Kidney epithelial cell (primary cell): ENCODE measurements at regions not wholly inside any gene's neighbourhood (a gene's known extent, or its start where the extent isn't known, plus 50 kb on each side); places are given as distances from the start of the nearest gene placed in this dataset.

ENCODE experiments used
- DNase-seq: peaks from one replicate; pipeline ENCODE4 v3.0.0-alpha.2; 2010; ENCODE audit warnings: low read depth
- H3K27me3 ChIP-seq: 2 replicates; pipeline ENCODE4 v1.6.0; 2011; ENCODE audit warnings: low read length; ENCODE audit not compliant: control insufficient read depth, insufficient read depth
- H3K36me3 ChIP-seq: 2 replicates; pipeline ENCODE4 v1.5.1; 2011; ENCODE audit warnings: low read length; ENCODE audit not compliant: control insufficient read depth, insufficient read depth
- H3K4me3 ChIP-seq: 2 replicates; pipeline ENCODE4 v1.5.1; 2011; ENCODE audit warnings: low read depth, mild to moderate bottlenecking, control low read depth, low read length
- TF ChIP-seq, protein P1 (sequence below): IDR thresholded peaks from 2 replicates; pipeline ENCODE4 v1.5.1; 2011; ENCODE audit warnings: mild to moderate bottlenecking, moderate library complexity, low read length, control low read depth, inconsistent platforms; ENCODE audit not compliant: insufficient read depth, poor library complexity, severe bottlenecking

DNA sequence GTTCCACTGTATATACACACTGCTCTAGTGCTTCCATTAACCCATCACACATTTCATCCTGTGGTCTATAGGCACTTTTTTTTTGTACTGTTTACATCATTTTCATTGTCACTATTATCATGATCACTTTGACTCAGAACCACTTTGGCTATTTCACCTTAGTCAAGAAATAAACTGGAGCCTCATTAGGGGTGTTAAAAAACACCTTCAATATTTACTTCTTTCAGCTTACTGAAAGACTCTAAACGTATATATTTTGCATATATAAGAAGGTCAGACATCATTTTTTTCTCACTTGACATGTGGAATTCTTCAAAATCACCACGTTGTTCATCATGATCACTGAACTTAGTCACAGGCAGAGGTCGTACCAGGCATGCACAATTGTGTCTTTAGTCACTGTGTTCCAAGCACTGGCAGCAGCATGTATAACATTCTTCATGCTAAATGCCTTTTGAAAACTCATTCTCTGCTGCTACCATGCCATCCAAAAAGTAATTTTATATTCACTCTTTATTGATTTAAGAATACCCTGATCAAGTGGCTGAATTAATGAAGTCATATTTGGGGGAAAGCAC is 229.2 kb upstream of the ARSJ start:
- DNase-seq: no peak

DNA sequence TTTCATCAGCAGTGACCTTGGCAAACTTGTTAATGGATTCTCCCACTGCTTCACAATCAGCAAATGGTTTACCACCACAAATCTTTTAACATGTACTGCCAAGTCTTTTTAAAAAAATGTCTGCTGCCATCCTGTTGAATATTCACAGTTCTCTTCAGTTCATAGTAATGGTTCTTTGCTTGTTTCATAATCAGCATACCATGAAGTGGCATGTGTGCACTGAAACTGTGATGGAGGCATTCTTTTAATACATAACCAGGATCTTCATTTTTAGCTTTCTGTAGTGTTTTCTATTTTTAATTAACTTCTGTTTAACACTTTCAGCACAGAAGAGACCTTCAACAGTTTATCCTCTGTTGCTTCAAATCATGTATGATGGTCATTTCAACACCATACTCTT is 230.1 kb upstream of the ARSJ start:
- Histone ChIP-seq H3K4me3 (no peak overlapping the region), H3K27me3 (no peaks in the 10 kb centered on the region), H3K36me3 (no peaks in the 10 kb centered on the region)
- TF ChIP-seq, protein P1, sequence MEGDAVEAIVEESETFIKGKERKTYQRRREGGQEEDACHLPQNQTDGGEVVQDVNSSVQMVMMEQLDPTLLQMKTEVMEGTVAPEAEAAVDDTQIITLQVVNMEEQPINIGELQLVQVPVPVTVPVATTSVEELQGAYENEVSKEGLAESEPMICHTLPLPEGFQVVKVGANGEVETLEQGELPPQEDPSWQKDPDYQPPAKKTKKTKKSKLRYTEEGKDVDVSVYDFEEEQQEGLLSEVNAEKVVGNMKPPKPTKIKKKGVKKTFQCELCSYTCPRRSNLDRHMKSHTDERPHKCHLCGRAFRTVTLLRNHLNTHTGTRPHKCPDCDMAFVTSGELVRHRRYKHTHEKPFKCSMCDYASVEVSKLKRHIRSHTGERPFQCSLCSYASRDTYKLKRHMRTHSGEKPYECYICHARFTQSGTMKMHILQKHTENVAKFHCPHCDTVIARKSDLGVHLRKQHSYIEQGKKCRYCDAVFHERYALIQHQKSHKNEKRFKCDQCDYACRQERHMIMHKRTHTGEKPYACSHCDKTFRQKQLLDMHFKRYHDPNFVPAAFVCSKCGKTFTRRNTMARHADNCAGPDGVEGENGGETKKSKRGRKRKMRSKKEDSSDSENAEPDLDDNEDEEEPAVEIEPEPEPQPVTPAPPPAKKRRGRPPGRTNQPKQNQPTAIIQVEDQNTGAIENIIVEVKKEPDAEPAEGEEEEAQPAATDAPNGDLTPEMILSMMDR: no peak
- no peak for DNase-seq

More for the DNA sequence above, 229.2 kb upstream of the ARSJ start:
- Histone ChIP-seq H3K4me3 (no peak overlapping the region), H3K27me3 (no peaks in the 10 kb centered on the region), H3K36me3 (no peaks in the 10 kb centered on the region)
- TF ChIP-seq, protein P1: no peak

DNA sequence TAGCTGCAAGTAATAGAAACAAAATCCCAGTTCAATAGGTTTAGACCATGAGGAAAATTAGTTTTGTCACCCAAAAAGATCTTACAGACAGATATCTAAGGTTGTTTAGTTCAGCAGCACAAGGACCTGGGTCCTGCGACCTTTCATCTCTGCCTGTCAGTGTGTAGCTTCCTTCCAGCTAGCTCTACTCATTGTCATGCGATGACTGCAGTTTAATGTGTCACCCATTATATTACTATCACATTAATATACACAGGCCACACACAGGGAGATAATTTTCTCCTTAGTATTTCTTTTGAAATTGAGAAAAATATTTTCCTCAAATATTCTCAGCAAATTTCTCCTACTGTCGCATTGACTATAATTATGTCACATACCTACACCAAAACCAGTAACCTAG is 232.1 kb upstream of the ARSJ start:
- TF ChIP-seq, protein P1: no peak
- DNase-seq: no peak
- no peaks in the 10 kb centered on the region for H3K36me3 ChIP-seq
- H3K27me3 ChIP-seq: no peaks in the 10 kb centered on the region
- no peak overlapping the region for H3K4me3 ChIP-seq

DNA sequence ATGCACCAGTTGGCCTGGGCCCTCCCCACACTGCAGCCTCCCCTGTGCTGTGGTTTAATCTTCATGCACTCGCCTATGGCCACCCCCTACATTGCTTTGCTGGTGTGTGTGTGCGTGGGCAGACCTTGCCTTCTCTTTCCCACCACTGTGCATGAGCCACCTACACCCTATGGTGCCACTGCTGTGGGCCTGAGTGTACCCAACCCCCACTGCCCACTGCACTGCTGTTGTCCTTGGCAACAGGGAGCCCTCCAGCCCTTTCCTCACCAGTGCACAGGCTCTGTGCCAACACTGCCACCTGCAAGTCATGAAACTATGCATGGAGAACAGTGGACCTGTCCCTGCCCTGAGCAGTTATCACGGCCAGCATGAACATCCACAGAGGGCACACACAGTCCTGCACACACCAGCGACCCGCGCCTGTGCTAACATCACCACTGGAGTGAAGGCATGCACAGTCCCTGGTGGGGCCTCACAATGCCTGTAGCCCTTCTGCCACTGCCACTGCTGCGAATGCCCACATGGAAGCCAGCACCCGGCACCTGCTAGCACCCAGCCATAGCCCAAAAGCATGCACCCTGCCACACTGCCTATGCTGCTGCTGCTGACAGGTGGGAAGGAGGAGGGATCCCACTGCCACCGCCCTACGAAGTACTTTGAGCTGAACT is 237.8 kb upstream of the ARSJ start:
- no peak overlapping the region for H3K4me3 ChIP-seq
- no peaks in the 10 kb centered on the region for H3K36me3 ChIP-seq
- TF ChIP-seq, protein P1: no peak
- no peak for DNase-seq
- H3K27me3 ChIP-seq: no peaks in the 10 kb centered on the region

DNA sequence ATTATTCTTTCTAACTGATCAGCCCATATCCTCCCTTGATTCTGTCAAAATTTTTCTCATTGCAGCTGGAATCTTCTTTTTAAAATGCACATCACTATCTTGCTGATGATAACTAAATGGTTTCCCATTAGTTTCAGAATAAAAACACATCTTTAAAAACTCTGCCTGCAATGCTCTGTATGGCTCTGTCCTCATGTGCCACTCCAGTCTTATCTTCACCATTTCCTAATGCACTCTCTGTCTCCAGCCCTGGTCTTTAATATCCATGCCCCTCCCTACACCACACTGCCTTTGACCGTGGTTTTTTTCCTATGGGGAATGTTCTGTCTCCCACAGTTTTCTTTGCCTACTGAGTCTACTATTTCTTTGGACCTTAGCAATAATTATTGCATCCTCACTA is 244.1 kb upstream of the ARSJ start:
- Histone ChIP-seq H3K36me3 (no peaks in the 10 kb centered on the region), H3K27me3 (no peaks in the 10 kb centered on the region), H3K4me3 (no peak overlapping the region)
- TF ChIP-seq, protein P1: no peak
- DNase-seq: no peak

DNA sequence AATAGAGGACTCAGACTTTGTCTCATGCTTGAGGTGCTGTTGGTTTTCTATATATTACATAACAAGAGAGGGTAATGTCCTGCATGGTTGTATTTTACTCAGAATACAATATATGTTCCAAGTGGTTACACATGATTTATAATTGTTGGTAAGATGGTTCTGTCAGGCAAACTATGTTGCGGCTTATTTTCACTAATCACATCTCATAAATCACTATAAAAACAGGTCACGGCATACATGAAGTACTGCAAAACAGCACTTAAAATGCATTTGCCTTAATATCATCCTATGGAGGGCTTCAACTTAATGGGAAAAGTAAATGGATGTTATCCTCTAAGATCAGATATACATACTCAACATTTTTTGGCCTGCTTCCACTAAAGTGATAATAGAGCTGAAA is 246.0 kb upstream of the ARSJ start:
- TF ChIP-seq, protein P1: no peak
- no peaks in the 10 kb centered on the region for H3K36me3 ChIP-seq
- no peak for DNase-seq
- no peaks in the 10 kb centered on the region for H3K27me3 ChIP-seq
- no peak overlapping the region for H3K4me3 ChIP-seq
